Hematopoietic multipotent progenitor cell treated with erythropoietin and hydrocortisone succinate and interleukin-3 and kit ligand, for 4 days (in vitro differentiated cells): ENCODE measurements at regions not wholly inside any gene's neighbourhood (a gene's known extent, or its start where the extent isn't known, plus 50 kb on each side); places are given as distances from the start of the nearest gene placed in this dataset.

ENCODE experiments used
- DNase-seq: peaks from one replicate; pipeline ENCODE4 v3.0.0-alpha.2; 2015

DNA sequence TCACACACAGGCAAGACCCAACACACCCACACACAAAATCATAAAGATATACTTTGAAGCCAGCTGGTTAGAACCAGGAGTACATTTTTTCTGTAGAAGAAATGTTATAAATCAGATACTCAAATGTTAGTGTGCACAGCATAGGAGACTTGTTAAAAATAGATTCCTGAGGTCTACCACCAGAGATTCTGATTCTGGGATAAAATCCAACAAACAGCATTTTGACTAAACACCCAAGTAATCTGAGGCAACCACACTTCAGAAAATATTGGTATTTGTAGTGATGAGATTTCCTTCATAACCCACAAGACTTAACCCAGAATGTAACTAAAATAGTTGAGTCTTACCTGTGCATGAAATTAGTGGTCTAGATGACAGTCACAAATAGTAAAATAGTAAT lies 301.8 kb downstream of the HNRNPD start:
- DNase-seq, result no peak

DNA sequence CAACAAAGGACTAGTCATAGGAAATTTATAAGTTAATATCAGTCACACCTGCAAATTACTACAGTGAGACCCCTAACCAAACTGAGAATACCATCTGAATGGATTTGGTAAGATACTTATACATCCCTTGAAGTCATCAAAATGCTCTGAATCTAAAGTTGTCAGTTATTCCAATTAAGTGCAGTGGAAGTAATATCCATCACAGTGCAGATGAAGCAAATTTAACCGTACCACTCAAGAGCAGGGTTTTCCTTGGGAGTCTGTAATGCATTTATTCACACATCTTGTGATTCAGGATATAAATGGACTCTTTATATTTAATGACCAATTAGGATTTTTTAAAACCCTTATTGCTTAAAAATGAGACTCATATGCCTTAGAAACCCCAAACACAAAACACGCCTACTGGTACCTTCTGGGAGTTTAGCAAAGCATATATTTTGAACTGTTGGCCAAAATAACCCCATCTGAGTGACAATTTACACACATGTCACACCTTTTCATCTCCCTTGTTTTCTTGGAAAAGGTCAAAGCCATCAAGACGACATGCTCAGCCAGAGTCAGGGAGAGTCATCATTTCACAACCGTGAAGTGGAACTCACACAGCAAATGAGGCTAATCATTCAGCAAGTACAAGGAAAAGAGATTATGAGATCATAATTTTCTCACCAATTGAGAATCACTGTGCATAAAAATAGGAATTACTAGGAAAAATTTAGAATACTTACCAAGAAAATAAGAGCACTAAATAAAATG lies 303.7 kb downstream of the HNRNPD start:
- DNase-seq, result no peak

DNA sequence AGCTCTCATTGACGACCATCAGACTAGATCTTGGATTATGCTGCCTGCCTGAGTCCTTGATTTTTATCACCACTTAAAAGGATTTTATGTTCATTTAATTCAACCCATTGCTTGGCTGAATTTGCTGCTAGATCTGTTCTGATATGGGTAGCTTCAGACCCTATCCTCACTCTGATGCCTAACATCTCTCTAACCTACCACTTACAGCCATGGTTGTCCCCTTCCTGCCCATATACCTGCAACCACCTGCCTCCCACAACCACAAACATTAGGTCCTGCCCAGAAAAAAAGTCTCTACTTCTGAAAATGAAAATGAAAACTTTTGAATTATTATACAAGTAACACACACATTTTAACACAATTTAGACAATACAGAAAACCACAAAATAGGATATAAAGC lies 310.8 kb downstream of the HNRNPD start:
- no peak for DNase-seq

DNA sequence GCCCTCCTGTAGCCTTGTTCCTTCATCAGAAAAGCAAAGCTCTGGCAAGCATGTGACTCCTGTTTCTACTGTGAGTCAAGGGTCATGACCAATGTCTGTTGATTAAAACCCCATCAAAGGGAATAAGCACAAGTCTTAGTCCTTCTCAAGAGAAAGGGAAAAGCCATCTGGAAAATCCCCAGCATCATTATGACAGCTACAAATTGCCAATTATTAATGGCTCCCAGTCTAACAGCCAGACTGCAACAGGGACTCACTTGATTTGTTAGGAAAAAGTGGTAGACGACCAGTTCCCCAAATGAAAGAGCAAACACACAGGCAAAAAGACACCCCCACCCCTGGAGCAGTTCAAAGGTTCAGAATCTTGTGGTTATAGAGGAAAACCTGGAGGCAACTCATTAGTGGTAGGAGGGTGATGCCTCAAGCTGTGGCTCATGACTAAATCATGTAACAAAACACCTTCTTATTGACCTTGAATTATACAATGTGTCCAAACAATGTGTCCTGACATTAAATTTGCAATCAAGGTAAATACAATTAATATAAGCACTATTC lies 315.7 kb downstream of the HNRNPD start:
- no peak for DNase-seq

DNA sequence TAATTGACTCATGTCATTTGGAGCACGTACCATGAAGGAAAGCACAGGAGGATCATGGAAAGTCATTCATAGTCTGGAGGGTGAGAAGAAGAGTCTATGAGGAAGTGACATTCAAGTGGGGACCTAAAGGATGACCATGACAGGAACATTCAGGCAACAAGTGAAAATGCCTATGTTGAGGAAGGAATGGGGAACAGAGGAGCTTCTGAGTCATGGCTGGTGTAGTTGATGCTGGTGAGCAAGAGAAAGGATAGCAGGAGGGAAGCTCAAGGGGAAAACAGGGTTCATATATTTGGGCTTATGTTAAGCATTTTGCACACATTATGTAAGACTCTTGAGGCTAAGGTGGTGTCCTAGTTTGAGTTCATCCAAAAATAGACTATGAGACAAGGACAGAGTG lies 318.6 kb downstream of the HNRNPD start:
- no peak for DNase-seq

DNA sequence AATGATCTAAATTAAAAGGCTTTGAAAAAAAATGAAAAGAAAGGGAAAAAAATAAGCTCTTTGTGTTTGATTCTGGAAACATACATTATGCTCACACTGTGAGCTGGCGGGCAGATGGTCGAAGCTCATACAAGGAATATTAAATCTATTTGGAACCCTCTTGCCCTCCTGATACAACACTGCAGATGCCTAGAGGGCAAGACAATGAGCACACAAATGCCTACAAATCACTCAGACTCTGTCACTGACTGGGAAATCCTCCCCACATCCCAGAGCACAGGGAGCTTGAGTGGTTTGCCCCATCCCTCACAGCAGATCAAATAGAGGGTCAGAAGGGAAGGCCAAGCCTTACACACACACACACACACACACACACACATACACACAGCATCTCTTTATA lies 320.4 kb downstream of the HNRNPD start:
- no peak for DNase-seq

DNA sequence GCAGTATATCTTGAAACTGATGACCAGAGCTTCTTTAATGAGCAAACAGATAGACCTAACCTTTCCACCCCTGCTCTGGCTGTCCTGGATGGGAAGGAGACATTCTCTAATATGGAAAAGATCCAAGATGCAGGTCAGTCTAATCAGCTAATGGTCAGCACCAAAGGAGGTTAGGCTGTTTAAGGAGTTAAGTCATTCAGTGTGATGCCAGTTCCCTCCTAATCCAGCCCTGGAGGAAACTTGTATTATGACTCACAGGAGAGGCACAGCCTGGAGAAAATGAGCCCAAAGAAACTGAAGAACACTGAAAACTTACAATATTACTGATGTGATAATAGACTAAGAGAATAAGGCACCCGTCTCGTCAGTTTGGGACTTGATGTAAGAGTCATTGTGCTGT lies 323.0 kb downstream of the HNRNPD start:
- no peak for DNase-seq

DNA sequence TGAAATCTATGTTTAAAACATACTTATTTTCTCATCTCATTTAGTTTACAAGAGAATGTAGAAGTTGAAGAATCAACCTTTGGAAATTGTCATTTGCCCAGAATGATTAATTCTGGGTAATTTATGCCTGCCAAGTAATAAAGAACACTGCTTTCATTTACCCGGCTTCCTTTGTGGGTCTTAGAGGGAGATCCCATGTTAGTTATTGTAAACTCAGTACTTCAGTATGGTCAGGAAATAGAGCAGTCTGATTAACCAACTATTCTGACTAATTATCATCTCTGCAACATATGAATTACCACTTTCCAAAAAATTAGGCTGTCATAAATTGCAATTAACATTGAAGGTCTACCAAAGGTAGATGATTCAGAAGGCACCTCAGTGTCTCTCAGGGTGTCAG lies 324.5 kb downstream of the HNRNPD start:
- no peak for DNase-seq

DNA sequence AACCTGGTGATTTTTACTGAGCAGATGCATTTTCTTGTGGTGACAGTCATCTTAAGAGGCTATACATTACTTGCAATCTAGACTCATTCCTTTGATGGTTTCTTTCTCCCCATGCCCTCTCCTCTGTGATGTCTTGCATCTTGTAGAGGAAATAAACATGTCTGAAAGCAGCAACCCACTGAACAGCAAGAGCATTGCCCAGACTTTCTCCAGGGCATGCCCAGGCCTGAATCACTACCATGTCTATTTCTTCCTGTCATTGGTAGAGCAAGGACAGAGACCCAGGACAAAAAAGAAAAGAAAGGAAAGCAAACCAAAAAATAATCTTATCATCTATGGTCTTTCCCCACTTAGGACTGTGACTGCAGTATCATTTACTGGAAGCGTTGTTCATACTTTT lies 326.1 kb downstream of the HNRNPD start:
- no peak for DNase-seq

DNA sequence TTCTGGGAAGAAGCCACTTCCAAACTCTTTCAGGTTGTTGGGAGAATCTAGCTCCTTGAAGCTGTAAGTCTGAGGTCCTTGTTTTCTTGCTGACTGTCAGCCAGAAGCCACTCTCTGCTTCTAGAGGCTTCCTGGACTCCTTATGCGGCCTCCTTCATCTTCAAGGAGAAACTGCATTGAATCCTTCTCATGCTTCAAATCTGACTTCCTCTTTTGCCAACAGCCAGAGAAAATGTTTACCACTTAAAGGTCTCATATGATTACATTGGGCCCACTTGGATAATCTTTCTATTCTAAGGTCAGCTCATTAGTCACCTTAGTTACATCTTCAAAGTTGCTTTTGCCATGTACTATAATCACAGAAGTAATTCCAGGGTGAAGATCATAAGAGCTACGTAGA lies 327.0 kb downstream of the HNRNPD start:
- peak; percentile 5 for DNase-seq

DNA sequence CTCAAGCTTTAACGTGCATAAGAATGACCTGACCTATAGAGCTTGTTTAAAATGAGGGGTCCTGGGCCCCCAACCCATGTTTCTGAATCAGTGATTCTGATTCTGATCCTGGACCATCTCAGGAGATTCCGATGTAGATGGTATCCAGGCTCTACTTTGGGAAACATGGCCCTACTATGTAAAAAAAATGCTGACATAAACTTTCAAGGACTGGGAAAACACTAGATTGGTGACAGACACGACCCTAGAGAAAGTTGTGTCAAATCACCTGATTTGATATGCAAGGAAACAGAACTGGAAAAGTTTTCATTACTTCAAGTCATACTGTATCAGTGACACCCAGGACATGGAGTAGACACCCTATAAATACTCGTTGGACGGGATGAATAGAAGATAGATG lies 328.5 kb downstream of the HNRNPD start:
- no peak for DNase-seq

DNA sequence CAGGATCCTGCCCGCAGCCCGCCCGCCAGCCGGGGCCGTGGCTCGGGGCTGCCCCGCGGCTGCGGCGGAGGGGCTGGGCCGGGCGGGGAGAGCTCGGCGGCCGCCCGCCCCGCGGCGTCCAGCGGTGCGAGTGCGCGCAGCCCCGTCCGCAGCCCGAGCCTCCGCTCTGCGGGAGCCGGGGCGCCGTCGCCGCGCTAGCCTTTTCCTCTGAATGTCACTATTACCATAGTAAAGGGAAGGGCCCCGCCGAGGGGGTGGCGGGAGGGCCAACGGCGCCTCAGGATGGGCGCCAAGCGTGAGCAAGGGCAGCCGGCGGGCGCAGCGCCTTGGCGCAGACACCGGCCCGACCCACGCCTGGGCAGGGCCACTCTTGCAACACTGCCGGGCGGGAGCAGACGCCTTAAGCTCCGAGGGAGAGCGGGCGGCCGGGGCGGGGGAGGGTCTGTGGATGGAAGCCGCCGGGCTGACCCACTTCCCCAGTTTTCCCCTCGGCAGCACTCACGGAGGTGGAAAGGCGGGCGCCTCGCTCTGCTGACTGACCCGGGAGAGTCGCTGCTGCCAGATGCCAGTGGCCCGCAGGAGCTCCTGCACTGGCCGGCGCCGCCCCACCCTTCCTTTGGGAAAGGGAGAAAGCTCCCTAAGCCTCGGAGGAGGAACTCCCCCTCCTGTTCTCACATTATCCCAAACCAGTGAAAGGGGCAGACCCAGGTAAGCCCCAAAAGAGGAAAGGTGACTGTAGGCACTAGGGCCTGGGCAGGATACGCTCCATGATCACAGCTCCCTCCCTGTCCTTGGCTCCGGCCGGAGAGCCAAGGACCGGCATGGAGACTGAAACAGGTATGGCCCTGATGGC lies 329.4 kb downstream of the HNRNPD start:
- peak; percentile 65 for DNase-seq

DNA sequence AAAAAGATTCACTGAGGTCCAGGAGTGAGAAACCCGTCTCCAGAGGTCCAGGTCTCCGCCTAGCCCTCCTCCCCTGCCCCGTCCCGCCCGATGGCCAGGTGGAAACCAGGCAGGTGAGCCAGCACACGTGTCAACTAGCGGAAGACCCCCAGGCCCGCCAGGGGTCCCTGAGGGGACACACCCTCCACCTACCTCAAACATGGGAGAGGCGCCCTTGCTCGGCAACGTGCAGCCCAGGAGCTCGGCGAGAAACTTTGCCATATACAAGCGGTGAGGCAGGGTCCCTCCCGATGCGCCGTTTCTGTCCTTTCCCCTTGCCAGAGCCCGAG lies 330.0 kb downstream of the HNRNPD start:
- no peak for DNase-seq

DNA sequence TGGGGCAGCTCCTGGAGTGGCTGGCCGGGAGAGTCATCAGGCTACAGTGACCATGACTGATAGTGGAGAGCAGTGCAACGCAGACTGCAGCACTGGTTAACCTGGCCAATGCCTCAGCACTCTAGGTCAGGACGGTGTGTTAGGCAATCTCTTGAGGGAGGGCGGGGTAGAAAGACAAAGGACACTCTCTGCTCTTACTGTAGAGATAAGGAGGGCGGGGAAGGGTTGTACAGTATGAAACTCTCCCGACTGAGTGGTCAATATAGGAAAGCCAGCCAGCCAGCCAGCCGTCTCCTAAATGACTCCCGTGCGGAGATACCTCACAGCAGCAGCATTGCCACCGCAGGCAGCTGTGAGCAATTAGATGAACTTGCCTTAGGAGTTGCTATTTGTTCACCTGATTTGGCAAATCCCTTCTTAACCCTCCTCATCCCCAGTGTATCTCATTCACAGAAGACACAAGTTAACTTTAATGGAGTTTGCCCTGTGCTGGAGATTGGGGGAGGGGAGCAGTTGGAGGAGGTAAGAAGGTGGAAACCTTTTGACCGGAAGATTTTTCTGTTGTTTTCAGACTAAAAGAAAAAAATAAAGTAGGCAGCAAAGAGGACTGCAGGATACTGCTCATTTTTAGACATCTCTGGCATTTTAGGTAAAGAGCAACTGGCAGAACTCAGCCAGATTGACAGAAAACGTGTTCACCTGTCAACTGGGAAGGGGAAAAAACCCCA lies 330.5 kb downstream of the HNRNPD start:
- peak; percentile 28 for DNase-seq

DNA sequence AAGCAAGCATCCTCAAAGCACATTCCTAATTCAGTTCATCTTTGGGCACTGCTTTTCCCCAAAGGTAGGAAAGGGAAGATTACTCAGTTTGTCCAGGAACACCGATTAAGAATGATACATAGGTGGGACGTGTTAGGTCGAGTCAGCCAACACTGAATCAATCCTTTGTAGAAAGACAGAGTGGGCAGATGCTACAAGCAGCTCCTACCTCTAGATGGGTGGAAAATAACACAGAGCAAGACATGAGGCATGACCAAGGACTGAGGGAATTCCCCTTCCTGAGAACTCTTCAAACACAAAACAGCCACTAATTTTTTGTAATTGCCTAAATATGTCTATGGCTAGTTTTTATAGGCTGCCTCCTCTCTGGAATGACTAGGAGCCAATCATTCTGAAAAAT lies 331.7 kb downstream of the HNRNPD start:
- DNase-seq, result no peak

DNA sequence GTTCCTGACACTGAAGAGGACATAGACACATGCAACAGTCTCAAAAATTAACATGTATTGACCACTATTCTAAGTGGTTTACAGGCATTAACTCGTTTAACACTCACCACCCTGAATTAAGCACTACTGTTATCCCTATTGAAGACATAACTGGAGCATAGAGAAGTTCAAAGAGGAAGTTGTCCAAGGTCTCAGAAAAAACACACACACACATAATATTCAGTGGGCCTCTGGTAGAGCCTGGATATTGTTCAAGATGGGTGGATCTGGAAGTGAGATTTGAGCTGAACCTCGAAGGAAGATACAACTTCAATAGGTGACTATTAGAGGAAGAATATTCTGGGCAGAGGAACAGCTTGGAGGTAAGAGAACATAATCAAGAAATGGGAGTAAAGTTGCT lies 334.9 kb downstream of the HNRNPD start:
- DNase-seq, result no peak

DNA sequence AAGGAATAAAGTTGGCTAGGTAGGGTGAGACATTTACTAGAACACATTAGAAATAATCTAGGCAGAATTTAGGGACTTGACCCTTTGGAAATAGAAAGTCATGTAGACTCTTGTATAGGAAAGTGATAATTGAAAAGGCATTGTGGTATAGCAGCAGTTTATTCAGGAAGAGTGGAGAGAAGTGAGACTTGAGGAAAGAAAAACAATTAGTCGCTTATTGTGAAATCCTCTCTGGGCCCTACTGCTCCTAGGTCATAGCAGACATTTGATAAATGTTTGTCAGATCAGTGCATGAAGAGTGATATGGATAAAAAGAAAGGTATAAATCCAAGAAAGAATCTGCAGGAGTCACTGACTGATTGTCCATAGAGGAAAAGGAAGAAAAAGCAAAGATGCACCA lies 337.6 kb downstream of the HNRNPD start:
- no peak for DNase-seq

DNA sequence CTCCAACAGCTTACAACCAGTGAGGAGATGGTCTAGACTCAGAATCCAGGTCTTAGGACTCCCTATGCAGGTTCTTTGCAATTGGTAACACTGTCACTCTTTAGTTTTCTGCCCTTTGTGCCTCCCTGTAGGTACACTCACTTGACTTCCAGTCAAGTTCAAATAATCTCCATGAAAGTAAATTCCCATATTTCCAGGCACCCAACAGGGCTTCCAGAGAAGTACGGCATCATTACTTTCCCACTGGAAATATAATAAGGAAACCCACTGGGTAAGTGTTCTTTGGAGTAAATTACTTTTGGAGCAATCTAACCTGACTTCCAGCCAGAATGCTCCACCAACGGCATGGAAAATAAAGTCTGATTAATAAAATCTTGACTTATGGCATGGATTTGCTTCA lies 338.9 kb downstream of the HNRNPD start:
- no peak for DNase-seq

DNA sequence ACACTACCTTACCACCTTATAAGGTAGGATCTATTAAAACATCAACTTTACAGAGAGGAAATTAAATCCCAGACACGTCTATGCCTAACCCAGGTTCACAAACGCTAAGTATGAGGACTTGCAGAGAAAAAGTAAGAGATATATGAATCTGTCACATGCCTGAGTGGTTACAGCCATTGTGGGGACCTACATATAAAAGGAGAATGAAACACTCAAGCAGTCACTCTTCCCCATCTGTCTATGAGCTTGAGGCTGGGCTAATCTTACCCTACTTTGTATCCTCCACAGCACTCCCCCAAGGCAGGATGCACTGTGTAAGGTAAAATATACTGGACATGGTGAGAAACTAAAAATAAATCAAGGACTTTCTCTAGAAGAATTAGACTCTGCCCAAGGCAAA lies 339.9 kb downstream of the HNRNPD start:
- no peak for DNase-seq

DNA sequence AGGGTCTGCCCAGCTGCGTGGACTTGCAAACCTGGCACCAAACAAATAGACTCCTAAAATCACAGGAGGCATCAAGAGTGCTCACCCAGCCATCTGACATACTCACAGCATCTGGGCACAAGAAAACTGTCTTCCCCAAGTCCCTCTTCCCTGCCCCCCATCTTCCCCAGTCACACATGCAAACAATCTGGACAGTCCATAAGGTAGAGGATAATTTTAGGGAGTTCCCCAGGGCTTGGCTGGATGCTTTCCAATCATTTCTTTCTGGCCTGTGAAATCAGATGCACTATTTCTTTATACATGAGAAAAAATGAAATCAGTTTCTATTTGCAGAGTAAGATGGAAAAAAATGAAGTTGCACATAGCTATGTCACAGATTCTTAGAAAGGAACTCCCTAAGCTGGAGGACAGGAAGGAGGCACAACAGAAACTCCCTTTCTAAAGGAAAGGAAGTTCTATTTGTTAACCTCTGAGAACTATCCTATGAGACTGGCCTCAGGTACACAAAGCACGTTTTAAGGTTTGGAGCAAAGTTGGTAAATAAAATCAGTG lies 342.3 kb downstream of the HNRNPD start:
- no peak for DNase-seq

DNA sequence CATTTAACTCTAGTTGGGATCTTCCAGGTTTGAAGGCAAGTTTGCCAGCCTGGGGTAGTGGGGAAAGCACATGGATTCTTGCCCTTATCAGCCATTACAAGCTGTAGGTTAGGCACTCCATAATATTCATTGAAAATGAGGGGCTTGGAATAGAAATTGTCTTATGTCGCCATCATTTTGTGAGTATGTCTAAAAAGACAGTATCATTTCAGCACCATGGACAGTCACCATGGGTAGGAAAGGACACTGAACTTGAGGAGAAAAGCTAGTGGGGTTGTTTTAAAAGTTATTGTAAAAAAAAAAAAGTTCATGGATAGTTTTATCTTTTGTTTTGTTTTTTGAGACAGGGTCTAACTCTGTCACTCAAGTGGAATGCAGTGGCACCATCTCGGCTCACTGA lies 356.1 kb downstream of the HNRNPD start:
- DNase-seq, result peak; percentile 76

DNA sequence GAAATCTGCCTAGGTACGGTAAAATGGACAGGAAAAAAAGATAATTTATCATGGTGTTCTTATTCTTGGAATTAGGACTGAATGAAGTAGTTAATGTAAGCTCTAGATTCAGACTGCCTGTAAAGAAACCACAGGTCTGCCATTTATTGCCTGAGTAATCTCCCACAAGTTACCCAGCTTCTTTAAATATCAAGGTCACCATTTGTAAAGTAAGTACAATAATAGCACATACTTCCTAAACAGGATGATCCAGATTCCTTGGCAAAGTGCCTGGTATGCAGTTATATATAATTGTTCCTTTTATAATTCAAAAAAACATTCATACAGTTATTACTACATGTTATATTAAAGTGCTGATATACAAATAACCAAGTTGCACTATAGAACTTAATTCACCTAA lies 368.6 kb downstream of the HNRNPD start:
- no peak for DNase-seq

DNA sequence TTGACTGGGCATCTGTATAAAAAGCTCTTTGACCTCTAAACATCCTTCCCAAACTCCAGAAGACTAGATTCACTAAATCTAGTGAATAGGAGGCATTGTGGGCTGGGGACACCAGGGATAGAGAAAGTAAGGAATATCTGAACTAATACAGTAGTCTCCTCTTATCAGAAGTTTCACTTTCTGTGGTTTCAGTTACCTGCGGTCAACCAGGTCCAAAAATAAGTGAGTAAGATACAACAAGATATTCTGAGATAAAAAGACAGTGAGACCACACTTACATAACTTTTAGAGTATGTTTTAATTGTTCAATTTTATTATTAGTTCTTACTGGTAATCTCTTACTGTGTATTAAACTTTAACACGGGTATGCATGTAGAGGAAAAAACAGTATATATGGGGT lies 376.5 kb downstream of the HNRNPD start:
- DNase-seq, result no peak
